ENCODE measurements at regions not wholly inside any gene's neighbourhood (a gene's known extent, or its start where the extent isn't known, plus 50 kb on each side); places are given as distances from the start of the nearest gene placed in this dataset.

- DNase-seq (ENCODE audit: low read depth): no peak
- H3K4me3 ChIP-seq (ENCODE audit: low read depth, low read length): no peak overlapping the region
- TF ChIP-seq, protein P1, sequence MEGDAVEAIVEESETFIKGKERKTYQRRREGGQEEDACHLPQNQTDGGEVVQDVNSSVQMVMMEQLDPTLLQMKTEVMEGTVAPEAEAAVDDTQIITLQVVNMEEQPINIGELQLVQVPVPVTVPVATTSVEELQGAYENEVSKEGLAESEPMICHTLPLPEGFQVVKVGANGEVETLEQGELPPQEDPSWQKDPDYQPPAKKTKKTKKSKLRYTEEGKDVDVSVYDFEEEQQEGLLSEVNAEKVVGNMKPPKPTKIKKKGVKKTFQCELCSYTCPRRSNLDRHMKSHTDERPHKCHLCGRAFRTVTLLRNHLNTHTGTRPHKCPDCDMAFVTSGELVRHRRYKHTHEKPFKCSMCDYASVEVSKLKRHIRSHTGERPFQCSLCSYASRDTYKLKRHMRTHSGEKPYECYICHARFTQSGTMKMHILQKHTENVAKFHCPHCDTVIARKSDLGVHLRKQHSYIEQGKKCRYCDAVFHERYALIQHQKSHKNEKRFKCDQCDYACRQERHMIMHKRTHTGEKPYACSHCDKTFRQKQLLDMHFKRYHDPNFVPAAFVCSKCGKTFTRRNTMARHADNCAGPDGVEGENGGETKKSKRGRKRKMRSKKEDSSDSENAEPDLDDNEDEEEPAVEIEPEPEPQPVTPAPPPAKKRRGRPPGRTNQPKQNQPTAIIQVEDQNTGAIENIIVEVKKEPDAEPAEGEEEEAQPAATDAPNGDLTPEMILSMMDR (IDR thresholded peaks at IDR 0.05; ENCODE audit: control insufficient read depth, extremely low read depth, insufficient read depth): no peak
Measured at GRCh38 chr4:181597766-181598165, 645.4 kb upstream of the TENM3 start.

DNA sequence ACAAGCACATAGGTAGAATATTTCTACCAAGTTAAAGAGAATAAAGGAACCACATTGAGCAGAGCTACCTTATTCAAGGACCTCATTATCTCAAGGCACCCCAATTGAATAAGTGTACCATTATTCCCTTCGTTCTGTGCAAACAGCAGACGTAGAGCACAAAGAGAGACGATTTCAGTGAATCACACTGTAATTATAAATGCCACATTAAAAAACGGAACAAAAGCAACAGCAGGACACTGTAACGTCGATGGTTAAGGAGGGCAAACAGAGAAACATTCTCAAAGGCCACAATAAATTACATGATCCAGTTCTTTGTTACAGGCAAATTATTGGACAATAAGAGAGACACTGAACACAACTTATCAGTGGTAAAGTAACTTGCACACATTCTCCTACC, 644.1 kb upstream of the TENM3 start:
- TF ChIP-seq, protein P1 (IDR thresholded peaks at IDR 0.05; ENCODE audit: control insufficient read depth, extremely low read depth, insufficient read depth): no peak
- H3K4me3 ChIP-seq (ENCODE audit: low read depth, low read length): no peak overlapping the region
- no peak for DNase-seq (ENCODE audit: low read depth)

- TF ChIP-seq, protein P1 (IDR thresholded peaks at IDR 0.05; ENCODE audit: control insufficient read depth, extremely low read depth, insufficient read depth): no peak
- no peak overlapping the region for H3K4me3 ChIP-seq (ENCODE audit: low read depth, low read length)
- no peak for DNase-seq (ENCODE audit: low read depth)
Measured at GRCh38 chr4:181601103-181601502, 642.1 kb upstream of the TENM3 start.

DNA sequence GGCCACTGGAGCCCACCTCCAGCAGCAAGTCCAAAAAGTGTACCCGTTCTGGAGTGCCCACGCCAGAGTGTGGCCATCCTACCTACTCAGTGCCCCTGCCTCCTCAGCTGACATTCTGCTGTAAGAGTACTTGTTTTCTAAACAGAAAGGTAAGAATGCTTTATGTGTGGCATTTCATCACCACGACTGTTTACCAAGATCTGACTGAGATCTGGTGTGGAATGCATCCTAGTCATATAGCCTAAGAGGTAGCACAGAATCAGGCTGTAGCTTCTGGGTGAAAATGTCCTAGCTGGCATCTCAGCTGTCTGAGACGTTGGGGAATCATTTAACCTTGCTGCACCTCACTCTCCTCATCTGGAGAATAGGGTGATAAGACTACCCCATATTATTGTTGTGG, 638.7 kb upstream of the TENM3 start:
- TF ChIP-seq, protein P1 (IDR thresholded peaks at IDR 0.05; ENCODE audit: control insufficient read depth, extremely low read depth, insufficient read depth): no peak
- no peak for DNase-seq (ENCODE audit: low read depth)
- H3K4me3 ChIP-seq (ENCODE audit: low read depth, low read length): no peak overlapping the region

DNA sequence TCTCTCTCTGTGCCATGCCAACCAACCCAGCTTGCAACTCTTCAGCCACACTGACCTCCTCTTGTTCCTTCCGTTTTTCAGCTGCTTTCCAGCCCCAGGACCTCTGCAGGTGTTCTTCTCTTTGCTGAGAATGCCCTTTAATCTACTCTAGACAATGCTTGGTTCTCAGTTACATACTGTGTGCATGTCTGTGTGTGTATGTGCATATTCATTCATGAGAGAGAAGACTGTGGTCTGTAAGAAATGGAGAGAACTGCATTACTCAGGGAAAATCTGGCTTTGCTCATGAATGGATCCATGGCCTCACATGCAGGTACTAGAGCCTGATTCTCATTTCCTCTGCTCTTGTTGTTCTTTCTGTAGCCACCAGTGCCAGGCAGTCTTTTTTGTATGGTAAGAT, 636.9 kb upstream of the TENM3 start:
- no peak overlapping the region for H3K4me3 ChIP-seq (ENCODE audit: low read depth, low read length)
- TF ChIP-seq, protein P1 (IDR thresholded peaks at IDR 0.05; ENCODE audit: control insufficient read depth, extremely low read depth, insufficient read depth): no peak
- DNase-seq (ENCODE audit: low read depth): no peak

DNA sequence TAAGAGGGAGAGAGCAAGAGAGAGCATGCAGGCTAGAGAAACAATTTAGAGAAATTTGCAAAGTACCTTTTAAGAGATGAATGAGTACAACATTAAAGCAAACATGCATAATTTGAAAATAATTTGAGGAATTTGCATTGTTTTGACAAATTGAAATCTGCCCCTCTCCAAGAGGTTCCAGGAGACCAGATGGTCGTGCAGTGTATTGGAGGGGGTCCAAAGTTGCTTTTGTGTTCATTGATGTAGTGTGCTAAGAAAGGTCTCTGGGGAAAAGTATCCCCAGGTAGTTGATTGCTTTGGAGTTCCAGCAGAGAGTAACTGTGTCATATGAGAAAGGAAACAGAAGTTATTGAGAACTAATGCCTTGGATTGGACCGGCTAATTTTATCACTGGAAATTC, 635.0 kb upstream of the TENM3 start:
- DNase-seq (ENCODE audit: low read depth): no peak
- H3K4me3 ChIP-seq (ENCODE audit: low read depth, low read length): no peak overlapping the region
- TF ChIP-seq, protein P1 (IDR thresholded peaks at IDR 0.05; ENCODE audit: control insufficient read depth, extremely low read depth, insufficient read depth): no peak

- TF ChIP-seq, protein P1 (IDR thresholded peaks at IDR 0.05; ENCODE audit: control insufficient read depth, extremely low read depth, insufficient read depth): no peak
- no peak for DNase-seq (ENCODE audit: low read depth)
- H3K4me3 ChIP-seq (ENCODE audit: low read depth, low read length): no peak overlapping the region
Measured at GRCh38 chr4:181611033-181611711, 632.0 kb upstream of the TENM3 start.

Data from LNCaP clone FGC (cell line).